ENCODE measurements at regions not wholly inside any gene's neighbourhood (a gene's known extent, or its start where the extent isn't known, plus 50 kb on each side); places are given as distances from the start of the nearest gene placed in this dataset.
"Not testable (repeated sequence)": the region's sequence is repeated elsewhere in the genome, so short reads cannot be mapped to it uniquely, and the experiment has no call there.

DNA sequence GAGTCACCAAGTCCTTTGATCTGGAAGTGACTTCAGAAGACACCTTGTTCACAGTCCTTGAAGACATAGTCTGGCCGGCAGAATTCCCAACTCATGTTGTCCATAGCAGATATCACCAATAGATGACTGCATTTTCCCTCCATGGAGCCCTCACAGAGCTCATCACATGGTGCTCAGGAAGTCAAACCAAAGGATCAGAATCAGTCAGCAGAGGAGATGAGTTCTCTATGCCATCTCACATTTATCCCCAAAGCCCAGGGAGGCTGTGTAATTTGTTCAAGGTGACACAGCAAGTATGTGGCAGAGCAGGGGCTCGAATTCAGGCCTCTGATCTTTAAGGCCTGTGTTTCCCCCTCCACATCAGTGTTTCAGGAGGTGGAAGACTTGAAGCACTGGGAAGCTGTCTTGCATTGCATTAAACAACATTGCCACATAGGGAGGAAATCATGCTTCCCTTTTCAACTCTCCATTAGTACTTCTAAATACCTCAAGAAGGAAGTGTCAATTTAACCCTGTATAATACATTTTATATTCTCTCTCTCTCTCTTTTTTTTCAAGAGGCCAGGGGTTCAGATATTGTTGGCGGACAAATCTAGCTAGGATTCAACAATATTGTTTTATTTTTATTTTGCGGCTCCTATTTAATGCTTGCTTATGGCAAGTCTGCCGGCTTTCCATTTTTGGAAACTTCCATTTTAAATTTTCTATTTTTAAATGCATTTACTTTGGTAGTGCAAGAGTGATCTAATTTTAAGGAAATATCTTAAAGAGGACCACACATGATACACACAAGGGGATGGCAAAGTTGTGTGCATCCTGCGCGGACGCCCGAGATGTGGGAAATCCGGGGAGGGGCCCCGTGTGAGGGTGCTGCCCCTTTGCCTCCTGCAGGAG lies 61.9 kb downstream of the NPIPB5 start:
- not testable (repeated sequence) for DNase-seq

DNA sequence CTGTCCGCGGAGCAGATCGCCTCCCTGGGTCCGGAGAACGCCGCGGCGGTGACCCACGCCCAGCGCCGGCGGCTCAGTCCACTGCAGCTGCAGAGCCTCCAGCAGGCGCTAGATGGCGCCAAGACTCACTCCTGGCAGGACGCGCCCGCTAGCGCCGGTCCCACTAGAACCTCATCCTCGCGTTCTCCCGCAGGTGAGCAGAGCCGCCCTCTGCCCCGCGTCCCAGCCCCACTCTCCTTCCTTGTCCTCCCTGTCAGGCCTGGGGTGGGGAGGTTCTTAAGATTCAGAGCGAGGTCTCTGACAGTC lies 62.5 kb downstream of the NPIPB5 start:
- DNase-seq, result not testable (repeated sequence)

DNA sequence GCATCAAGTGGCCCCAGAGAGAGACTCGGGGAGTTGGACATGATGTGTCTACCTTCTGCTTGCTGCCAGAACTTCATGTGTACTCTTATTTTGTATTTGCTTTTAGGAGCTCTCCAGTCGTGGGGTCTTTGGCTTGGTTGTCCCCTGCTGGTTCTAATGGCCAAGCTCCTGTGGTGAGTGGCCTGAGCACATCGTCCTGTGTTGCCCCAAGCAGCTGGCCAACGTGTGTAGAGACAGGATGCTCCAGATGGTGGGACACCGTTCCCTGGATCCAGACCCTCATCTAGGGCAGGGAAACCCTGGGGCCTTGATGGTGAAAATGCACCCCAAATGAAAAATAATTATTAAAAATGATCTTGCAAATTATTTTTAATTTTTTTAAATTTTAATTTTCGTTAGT lies 65.8 kb downstream of the NPIPB5 start:
- DNase-seq, result not testable (repeated sequence)

DNA sequence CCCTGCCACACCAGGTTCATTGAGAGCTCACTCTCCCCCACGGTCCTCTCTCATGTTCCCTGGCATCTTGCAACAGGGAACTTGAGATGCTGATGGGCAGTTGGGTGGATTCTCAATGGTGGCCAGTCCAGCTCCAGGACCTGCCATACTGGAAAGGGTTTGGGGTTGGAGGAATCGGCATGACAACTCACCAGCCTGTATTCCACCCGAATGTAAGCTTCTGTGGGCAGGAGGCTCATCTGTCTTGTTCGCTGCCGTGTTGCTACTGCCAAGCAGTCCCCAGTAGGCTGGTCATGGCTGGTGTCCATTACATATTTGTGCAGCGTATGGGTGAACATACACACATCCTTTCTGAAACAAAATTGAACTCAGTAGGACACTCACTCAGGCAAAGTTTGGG lies 72.5 kb downstream of the NPIPB5 start:
- DNase-seq, result not testable (repeated sequence)

DNA sequence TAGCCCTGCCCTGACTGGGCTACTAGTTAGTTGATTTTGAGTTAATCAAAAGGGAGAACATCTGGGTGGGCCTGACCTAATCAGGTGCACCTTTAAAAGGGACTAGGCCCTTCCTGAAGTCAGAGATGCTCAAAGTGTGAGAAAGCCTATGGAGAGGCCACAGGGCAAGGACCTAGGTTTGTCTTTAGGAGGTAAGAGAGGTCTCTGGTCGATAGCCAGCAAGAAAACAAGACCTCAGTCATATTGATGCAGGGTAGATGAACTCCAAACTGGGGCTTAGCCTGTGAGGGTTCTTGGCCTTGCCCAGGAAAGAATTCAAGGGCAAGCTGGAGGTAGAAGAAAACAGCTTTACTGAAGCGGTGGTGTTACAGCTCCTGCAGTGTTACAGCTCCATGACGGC lies 73.8 kb downstream of the NPIPB5 start:
- DNase-seq, result not testable (repeated sequence)

DNA sequence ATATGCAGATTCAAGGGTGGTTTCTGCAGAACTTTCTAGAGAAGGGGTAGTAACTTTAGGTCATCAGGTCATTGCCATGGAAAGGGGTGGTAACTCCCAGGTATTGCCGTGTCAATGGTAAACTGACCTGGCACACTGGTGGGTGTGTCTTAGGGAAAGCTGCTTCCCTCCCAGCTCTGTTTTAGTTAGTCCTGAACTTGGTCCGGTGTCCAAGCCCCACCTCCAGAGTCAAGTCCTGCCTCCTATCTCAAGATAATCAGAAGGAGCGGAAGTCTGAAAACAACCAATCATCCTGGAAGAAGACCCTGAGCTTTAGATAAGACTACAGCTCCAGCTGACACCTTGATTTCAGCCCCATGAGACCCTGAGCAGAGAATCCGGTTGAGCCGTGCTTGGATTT lies 74.2 kb downstream of the NPIPB5 start:
- DNase-seq, result not testable (repeated sequence)

DNA sequence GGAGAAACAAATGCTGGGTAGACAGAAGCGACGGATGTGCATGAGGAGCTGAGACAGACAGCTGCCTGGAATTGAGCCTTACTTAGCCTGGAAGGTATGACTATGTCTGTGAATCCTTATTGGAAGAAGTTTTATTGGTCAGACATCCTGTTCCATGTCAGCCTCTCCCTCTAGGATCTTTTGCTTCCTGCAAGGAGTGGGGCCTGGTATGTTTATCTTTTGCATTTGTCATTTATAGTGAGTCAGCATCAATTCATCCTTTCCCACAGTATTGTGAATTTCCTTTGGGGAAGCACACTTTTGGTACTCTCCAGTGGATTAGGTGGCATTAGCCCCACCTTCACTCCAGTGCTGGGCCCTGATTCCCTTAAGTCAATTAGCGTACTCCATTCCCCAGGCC lies 74.7 kb downstream of the NPIPB5 start:
- DNase-seq, result peak; percentile 53

DNA sequence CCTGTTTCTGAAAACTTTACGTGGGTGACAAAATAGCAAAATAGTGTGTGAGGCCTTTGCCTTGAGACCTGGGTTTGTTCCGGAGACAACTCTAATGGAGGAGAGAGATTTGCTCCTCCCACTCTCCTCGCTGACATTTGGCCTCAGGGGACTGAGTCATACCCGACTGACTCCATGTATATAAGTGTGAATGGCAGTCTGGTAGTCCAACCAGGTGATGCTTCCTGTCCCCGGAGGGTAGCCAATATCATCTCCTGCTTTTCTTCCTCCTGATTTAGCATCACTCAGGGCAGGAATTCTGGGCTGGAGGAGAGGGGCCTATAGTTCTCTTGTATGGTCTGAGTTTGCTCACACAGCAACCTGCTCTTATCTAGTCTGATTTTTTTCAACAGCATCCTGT lies 76.0 kb downstream of the NPIPB5 start:
- not testable (repeated sequence) for DNase-seq

DNA sequence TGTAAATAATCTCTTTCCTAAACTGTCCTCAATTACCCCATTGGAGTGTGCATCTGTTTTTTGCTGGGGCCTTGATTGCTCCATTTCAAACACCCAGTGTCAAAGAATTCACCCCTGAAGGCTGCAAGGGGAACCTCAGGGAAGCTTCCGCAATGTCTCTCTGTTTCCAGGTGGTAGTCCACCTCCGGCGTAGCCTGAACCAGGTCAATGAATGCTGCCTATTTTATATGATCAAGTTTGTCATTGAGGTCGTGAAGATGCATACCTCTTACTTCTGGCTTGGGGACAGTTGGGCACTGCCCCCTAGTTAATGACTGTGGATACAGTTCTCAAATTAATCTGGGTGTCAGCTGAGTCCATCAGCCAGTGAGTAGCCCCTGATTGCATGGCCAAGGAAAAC lies 79.1 kb downstream of the NPIPB5 start:
- DNase-seq, result not testable (repeated sequence)

DNA sequence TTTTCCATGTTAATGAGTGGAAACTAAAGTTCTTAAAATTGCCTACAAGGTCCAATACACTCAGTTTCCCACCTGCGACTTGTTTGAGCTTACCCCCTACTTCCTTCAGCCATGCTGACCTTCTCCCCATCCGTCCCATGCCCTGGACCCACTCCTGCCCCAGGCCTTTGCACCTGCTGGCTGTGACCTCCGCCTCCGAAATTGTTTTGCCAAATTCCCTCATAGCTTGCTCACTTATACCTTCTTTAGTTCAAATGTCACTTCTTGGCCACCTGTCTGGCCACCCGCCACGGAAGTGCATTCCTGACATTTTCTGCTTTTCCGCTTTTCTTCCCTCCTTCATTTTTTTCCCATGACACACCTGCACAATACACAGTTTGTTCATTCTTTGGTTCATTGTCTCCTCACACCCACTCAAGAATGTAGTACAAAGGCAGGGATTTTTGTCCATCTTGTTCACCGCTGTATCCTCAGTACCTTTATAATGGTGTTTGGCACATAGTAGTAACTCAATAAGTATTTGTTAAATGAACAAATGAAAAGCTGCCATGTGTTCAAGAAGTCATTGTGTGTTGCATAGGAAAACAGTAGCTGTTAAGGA lies 85.9 kb downstream of the NPIPB5 start:
- not testable (repeated sequence) for DNase-seq

DNA sequence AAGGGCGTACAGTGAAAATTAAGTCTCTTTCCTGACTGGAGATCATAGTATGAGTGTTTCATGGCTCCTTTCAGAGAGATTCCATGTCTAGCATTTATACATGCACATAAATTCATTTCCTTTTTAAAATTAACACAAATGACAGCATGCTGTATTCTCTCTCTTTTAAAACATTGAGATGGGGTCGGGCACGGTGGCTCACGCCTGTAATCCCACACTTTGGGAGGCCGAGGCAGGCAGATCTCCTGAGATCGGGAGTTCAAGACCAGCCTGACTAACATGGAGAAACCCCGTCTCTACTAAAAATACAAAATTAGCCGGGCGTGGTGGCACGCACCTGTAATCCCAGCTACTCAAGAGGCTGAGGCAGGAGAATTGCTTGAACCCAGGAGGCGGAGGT lies 93.1 kb downstream of the NPIPB5 start:
- not testable (repeated sequence) for DNase-seq

DNA sequence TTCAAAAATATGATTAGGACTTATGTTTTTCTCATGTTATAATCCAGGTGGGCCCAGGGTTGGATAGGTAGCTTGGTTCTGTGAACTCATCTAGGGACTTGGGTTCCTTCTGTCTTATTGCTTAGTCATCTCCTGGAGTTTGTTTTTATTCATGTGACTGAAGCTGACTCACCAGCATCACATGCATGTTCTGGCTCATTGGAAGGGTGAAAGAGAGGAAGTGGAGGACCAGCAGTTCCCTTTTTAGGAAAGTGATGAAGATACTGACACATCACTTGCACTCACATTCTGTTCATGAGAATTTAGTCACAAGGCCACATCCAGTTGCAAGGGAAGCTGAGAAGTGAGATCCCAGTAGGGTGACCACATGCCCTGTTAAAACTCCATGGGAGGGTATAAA lies 95.9 kb downstream of the NPIPB5 start:
- DNase-seq, result not testable (repeated sequence)

DNA sequence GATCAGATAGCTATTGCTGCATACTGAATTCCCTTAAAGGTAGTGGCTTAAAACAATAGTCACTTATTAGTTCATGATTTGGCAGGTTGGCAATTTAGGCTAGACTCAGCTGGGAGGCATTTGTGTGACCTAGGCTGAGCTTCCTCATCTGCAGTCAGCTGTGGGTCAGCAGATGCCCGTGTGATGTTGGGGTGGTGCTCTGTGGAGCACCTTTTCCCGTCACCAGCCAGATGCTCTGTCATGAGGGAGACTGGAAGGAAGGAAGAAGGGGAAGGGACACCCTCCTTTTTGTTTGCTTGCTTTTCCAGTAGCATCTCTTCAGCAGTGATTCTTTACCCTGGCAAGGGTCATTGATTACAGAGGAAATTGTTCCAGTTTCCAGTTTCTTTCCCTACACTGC lies 99.1 kb downstream of the NPIPB5 start:
- not testable (repeated sequence) for DNase-seq

DNA sequence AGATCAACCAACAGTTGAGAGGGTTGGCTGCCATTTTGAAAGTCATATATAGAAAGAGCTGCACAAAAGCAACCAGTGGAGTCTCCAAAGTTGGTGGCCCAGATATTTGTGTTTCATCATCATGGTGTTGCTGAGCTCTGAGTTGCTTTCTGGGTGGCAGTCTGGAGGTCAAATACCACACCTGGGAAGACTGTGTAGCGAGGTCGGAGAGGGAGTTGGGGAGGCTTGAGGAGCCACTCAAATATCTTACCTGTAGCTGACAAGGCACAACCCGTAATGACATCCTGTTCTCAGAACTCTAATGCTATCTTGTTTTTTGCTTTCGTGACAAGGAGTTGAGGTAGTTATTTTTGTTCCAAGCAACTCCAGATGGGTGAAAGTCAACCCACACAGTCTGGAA lies 100.4 kb downstream of the NPIPB5 start:
- not testable (repeated sequence) for DNase-seq

DNA sequence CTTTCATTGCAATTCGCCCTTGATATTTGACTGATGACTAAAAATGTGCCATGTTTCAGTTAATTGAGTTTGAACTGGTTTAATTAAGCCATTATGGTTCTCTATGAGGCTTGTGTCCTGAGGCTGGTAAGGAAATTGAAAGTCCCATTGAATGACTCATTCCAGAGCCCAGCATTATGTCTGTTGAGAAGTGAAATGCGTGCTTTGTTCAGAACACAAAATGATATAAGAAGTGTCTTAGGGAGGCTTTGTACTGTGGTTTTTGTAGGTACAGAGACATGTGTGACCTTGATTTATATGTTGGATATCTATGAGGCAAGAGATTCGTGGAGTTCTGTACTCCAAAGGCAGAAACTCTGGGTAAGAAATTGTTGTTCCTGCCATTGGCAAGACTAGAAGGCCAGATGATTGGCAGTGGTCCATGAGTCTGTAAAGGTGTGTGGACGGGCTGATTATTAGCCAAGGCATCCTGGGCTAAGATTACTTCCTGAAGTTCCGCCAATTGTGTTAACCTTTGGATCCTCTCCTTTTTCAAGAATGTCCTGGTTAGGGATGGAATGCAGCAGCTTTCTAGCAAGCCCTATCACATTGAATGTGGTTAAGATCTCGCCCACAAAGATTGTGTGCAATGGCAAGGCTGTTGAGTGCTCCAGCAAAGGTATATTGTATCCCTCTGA lies 103.7 kb downstream of the NPIPB5 start:
- DNase-seq, result no peak

DNA sequence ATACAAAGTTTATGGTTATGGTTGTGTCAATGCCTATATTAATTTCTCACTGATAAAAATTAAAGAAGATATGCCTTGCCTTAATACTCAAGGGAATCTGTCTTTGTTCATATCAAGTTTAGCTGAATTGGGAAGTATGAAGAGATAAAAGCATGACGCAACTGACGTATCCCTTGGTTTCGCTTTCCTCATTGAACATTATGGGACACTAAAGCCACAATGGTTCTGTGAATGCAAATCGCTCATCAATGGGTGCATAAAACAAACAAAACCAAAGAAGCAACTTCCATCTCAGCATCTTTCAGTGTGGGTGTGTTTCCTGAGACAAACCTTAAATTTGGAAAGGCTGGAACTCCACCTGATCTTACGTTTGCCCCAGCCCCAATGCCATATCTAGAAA lies 108.2 kb downstream of the NPIPB5 start:
- no peak for DNase-seq

DNA sequence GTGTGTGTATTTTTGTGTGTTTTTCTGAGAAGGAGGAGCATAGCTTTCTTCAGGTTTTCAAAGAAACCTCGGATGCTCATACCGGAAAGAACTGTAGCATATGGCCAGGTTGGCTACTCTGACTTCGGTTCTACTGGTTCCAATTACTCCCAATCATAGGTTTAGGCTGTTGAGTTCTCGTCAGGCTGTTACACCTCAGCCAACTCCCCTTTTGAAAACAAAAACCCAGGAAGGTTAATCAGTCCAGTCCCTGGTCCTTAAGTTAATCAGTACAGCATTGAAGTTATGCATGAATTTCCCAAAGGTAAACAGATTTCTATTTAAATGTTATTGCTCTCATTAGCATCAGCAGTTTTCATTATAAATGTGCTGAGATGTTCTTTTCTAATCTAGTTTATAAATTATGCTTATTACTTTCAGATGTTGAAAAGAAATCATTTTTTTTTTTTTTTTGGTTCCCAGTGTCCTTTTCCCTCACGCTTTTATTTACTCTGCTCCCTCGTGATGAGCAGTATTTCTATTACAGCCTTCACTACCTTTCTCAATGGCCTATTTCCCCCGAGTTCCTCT lies 111.0 kb downstream of the NPIPB5 start:
- DNase-seq, result no peak

DNA sequence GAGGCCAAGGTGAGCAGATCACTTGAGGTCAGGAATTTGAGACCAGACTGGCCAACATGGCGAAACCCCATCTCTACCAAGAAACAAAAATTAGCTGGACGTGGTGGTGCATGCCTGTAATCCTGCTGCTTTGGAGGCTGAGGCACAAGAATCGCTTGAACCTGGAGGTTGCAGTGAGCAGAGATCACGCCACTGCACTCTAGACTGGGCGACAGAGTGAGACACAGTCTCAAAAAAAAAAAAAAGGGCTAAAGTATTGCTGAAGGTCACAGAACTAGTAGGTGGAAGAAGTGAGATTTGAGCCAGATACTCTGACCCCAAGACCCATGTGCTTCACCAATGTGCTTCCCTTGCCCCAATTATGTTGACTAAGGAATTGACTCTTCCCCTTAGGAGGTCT lies 112.0 kb downstream of the NPIPB5 start:
- DNase-seq, result no peak

DNA sequence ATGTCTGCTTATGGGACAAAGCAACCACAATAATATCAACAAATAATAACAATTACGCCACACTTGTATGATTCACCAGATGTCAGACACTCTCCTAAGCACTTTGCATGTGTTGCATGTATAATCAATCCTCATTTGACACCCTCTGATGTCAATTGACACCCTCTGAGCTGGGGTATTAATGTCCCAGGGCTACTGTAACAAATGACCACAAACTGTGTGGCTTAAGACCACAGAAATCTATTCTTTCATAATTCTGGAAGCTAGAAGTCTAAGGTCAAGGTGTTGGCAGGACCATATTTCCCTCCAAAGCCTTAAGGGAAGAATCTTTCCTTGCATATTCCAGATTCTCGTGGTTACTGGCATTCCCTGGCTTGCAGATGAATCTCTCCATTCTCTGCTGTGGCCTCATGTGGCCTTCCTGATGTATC lies 112.7 kb downstream of the NPIPB5 start:
- no peak for DNase-seq

DNA sequence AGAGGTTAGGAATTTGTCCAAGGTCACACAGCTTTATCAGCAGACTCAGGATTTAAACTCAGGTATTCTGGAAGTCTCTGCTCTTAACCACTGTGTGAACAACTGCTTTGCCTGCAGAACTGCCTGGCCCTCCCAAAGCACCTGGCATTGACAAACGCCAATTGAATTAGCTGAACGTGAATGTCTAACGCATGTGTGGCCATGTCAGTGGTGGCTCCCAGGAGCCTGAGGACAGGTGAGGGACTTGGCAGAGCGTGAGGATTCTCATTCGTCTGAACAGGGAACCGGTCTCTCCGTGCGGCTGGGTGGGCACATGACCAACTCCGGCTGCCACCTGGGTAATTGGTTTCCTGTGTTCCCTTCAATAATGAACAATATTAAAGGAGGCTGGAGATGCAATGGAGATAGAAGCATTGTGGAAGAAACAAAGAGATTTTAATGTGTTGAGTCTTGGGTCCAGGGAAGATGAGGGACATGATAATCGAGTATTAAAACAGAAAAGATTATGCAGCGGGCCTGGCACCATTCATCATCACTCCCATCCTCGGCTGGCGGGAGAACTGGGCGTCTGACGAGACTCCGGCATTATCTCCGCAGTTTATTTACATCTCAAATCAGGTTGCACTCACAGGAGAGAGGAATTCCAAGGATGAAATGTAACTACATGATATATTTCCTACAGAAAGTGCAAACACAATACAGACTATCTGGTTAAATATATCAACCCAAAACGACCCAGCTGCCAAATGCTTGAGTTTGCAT lies 113.5 kb downstream of the NPIPB5 start:
- DNase-seq, result no peak

DNA sequence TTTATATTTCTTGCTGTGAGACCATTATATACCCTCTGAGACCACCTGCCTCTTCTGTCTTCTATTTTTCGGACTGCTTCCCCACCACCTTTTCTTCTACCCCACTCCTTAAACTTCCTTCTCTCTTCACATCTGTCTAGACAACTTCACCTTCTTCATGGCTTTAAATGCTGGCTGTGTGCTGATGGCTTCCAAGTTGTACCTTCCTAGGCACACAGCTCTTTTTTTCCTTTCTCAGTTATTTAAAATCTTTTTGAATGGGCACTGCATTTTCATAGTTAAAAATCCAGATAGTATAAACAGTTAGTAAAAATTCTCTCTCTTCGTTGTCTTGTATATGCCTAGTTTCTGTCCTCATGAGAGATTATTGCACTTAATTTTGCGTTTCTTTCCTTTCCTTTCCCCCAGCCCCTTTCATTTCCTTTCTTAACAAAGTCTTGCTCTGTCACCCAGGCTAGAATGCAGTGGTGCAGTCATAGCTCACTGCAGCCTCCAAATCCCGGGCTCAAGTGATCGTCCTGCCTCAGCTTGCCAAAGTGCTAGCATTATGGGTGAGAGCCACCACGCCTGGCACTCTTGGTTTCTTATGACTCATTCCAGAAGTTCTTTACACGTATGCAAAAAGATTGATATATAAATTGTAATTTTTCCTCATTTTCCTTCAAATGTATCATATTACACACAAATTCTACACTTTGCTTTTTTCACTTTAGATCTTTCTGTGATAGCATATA lies 114.3 kb downstream of the NPIPB5 start:
- no peak for DNase-seq

DNA sequence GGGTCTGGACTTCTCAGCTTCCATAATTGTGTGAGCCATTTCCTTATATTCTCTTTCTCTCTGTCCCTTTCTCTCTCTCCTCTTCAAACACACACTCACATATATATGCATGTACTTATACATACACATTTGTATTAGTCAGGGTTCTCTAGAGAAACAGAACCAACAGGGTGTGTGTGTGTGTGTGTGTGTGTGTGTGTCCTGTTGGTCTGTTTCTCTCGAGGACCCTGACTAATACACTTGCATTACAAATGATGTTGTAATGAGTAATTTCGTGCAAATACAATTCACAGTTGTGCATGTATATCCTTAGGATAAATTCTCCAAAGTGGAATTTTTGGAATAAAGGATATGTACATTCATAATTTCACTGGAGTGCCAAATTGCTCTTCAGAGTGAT lies 115.3 kb downstream of the NPIPB5 start:
- no peak for DNase-seq

Data from T1000 (cell line).